ENCODE measurements at regions not wholly inside any gene's neighbourhood (a gene's known extent, or its start where the extent isn't known, plus 50 kb on each side); places are given as distances from the start of the nearest gene placed in this dataset.

DNA sequence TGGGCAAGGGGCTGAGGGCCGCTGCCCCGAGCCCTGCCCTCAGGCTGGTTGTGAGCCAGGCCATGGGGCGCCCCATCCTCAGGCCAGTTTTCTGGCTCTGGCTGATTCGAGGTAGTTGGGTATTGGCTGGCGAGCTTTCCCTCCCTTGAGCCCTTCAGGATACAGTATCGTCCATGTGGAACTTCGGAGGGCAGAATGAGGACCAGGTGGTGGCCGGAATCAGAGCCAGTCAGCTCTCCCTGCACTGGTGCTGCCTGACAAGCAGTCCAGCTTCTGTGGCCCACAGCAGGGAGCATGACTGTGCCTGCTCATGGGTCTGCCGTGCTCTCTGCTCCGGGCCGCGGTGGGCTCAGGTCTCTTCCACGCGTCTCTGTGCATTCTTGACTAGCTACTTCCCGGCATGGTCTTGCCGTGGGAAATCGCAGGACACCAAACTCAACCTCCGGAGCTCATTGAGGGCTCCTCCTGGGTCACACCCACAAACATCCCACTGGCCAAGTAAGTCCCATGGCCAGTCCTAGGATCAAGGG lies 1289.3 kb downstream of the BRD1 start:
- no peak for DNase-seq
- TF ChIP-seq POLR2A (IDR thresholded peaks at IDR 0.05) (no peak), CTCF (IDR thresholded peaks at IDR 0.05) (no peak)
- 86 to 90% methylated on average over 9 to 12 of the region's 18 CpGs for WGBS, 2 donors
- H3K27ac ChIP-seq = no peak overlapping the region
- peaks cover 0 to 63% (median 0%) of the 10 kb centered on the region in 4 donors for H3K27me3 ChIP-seq
- H3K4me3 ChIP-seq = no peak overlapping the region
- H3K4me1 ChIP-seq = no peaks in the 10 kb centered on the region
- H3K9me3 ChIP-seq = no peaks in the 10 kb centered on the region
- intact Hi-C loops (cut with DNase I) = no loop called here
- H3K36me3 ChIP-seq = no peaks in the 10 kb centered on the region

- Histone ChIP-seq H3K27ac (peak overlapping the region in 1 of 4 donors; percentile 57), H3K4me1 (no peaks in the 10 kb centered on the region), H3K4me3 (no peak overlapping the region), H3K9me3 (no peaks in the 10 kb centered on the region), H3K36me3 (no peaks in the 10 kb centered on the region), H3K27me3 (peaks cover 0 to 63% (median 0%) of the 10 kb centered on the region in 4 donors)
- no peak for DNase-seq
- 50 to 60% methylated on average over 1 of the region's 3 CpGs for WGBS, 2 donors
- intact Hi-C loops (cut with DNase I) = no loop called here
- TF ChIP-seq POLR2A (IDR thresholded peaks at IDR 0.05) (no peak), CTCF (IDR thresholded peaks at IDR 0.05) (no peak)
Observed at GRCh38 chr22:48537343-48537680, 1290.4 kb downstream of the BRD1 start.

GRCh38 chr22:48536541-48537342 lies 1290.9 kb downstream of the BRD1 start:
- Histone ChIP-seq H3K4me3 (no peak overlapping the region), H3K27me3 (peaks cover 0 to 63% (median 0%) of the 10 kb centered on the region in 4 donors), H3K4me1 (no peaks in the 10 kb centered on the region), H3K27ac (peak overlapping the region in 1 of 4 donors; percentile 57), H3K9me3 (no peaks in the 10 kb centered on the region), H3K36me3 (no peaks in the 10 kb centered on the region)
- 43 to 55% methylated on average over 4 to 5 of the region's 30 CpGs for WGBS, 2 donors
- TF ChIP-seq POLR2A (IDR thresholded peaks at IDR 0.05) (no peak), CTCF (IDR thresholded peaks at IDR 0.05) (no peak)
- DNase-seq = no peak
- intact Hi-C loops (cut with DNase I) = no loop called here

GRCh38 chr22:48535868-48536540 lies 1291.7 kb downstream of the BRD1 start:
- no peak for TF ChIP-seq CTCF (IDR thresholded peaks at IDR 0.05)
- TF ChIP-seq POLR2A (IDR thresholded peaks at IDR 0.05) = no peak
- Histone ChIP-seq H3K36me3 (no peaks in the 10 kb centered on the region), H3K9me3 (no peaks in the 10 kb centered on the region), H3K4me3 (no peak overlapping the region), H3K27me3 (peaks cover 0 to 59% (median 0%) of the 10 kb centered on the region in 4 donors), H3K27ac (peak overlapping the region in 1 of 4 donors; percentile 14), H3K4me1 (no peaks in the 10 kb centered on the region)
- 68 to 74% methylated on average over 19 to 29 of the region's 39 CpGs for WGBS, 2 donors
- DNase-seq = no peak
- intact Hi-C loops (cut with DNase I) = no loop called here

DNA sequence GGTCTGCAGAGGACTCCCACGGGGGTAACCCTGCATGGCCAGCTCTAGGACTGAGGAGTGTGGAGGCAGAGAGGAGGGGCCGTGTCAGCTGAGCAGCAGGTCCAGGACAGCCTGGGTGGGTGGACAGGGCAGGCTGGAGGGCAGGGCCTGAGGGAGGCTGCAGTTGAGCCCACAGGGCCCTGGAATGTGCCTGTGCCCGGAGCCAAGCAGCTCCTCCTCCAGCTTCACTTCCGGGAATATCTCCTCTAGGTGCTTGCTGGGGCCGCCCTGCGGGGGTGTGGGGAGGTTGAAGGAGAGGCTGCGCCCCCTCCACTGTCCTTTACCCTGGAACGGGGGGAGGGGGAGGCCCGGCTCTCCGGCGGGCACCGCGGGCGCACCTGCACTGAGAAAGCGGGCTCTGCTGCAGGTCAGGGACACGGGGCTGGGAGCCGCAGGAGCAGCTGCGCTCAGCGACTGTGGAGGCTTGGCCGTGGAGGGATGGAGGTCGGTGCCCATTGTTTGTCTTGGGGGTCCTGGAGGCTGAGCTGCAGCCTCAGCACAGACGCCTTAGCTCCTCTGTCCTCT lies 1293.2 kb downstream of the BRD1 start:
- Histone ChIP-seq H3K9me3 (no peaks in the 10 kb centered on the region), H3K4me1 (no peaks in the 10 kb centered on the region), H3K27me3 (peaks cover 0 to 62% (median 0%) of the 10 kb centered on the region in 4 donors), H3K4me3 (no peak overlapping the region), H3K36me3 (no peaks in the 10 kb centered on the region), H3K27ac (no peak overlapping the region)
- no peak for TF ChIP-seq POLR2A (IDR thresholded peaks at IDR 0.05)
- no peak for TF ChIP-seq CTCF (IDR thresholded peaks at IDR 0.05)
- intact Hi-C loops (cut with DNase I) = no loop called here
- DNase-seq = no peak
- 53 to 58% methylated on average over 2 to 4 of the region's 22 CpGs for WGBS, 2 donors

All from esophagus squamous epithelium (tissue), 5 donors.